ENCODE measurements at regions not wholly inside any gene's neighbourhood (a gene's known extent, or its start where the extent isn't known, plus 50 kb on each side); places are given as distances from the start of the nearest gene placed in this dataset.
A peak's percentile ranks its signal among the peaks of the same experiment; 100 is the strongest.

DNA sequence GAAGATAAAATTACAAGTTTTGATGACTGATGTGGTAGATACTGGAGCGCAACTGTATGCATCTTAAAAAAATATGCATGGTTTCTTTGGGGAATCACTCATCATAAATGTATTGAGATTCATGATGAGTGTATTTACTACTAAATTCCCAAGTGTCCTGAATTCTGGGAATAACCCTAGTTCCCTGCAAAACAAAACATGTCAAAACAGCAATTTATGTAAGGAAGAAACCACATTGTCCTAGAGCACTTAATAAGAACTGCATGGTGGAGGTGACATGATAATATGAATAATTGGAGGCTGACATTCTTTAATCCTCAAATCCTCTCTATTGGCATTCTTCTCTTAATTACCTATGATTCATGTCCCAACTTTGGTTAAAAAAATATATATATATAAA lies 1804.7 kb downstream of the STIM2 start:
- no peak for DNase-seq (ENCODE audit: insufficient read length, low spot score)
- no peak for FAIRE-seq
- TF ChIP-seq POLR2A (IDR thresholded peaks at IDR 0.05; ENCODE audit: low read depth, low read length) = no peak

DNA sequence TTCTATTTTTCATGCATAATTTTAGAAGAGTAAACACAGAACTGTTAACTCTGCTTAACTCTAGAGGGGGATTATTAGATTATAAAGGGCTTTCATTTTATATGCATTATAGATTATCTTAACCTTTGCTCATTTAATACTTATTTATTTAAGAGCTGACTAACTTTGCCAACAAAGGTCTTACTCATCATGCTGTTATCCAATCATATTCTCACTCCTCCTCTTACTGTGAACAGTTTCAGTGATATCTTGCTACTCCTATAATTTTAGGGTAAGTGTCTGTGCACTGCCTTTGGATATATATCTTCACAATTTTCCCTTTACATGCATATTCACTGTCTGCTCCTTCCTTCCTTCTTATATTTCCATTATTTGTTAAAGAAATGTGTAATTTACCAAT lies 1814.9 kb downstream of the STIM2 start:
- DNase-seq (ENCODE audit: insufficient read length, low spot score) (no peak), FAIRE-seq (no peak)
- TF ChIP-seq POLR2A (IDR thresholded peaks at IDR 0.05; ENCODE audit: low read depth, low read length) = no peak

- DNase-seq (ENCODE audit: insufficient read length, low spot score) = no peak
- FAIRE-seq = no peak
- no peak for TF ChIP-seq POLR2A (IDR thresholded peaks at IDR 0.05; ENCODE audit: low read depth, low read length)
Observed at GRCh38 chr4:28677808-28678207, 1817.2 kb downstream of the STIM2 start.

DNA sequence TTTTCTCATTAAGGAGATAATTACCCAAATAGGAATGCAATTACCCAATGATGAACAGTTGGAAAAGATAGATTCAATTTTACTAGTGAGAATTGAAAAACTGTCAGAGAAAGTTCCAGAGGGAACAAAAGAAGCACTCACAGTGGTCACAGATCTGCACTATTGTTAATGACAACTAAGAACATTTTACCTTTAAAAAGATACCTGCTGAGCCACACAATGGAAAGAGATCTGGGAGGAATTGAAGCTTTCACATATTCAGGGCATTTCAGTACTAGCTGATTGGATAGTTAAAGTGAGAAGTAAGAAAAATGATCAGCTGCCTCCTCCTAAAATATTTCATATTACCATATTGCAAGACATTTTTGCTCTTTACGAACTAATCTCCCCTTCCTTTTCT lies 1822.2 kb downstream of the STIM2 start:
- no peak for DNase-seq (ENCODE audit: insufficient read length, low spot score)
- no peak for TF ChIP-seq POLR2A (IDR thresholded peaks at IDR 0.05; ENCODE audit: low read depth, low read length)
- no peak for FAIRE-seq

- no peak for TF ChIP-seq POLR2A (IDR thresholded peaks at IDR 0.05; ENCODE audit: low read depth, low read length)
- peak; percentile 83 for FAIRE-seq
- peak; percentile 15 for DNase-seq (ENCODE audit: insufficient read length, low spot score)
Observed at GRCh38 chr4:28686618-28687017, 1826.0 kb downstream of the STIM2 start.

DNA sequence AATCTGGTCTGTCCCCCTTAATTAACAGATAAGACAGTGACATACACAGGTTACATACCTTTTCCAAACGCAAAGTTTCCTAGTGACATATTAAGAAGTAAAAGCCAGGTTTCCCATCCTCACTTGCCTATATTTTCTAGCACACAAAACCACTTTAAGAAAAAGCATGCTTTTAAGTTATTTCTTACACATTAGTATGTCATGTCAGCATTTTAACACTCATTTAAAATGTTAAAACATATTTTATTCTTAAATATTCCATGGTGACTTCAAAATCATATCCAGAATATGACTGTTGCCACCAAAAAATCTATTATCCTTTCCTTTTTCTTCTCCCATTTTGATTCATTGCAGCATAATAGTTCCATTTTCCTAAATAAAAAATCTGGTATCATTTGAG lies 1830.2 kb downstream of the STIM2 start:
- no peak for TF ChIP-seq POLR2A (IDR thresholded peaks at IDR 0.05; ENCODE audit: low read depth, low read length)
- FAIRE-seq = no peak
- DNase-seq (ENCODE audit: insufficient read length, low spot score) = no peak

GRCh38 chr4:28702571-28702970 lies 1841.9 kb downstream of the STIM2 start:
- TF ChIP-seq POLR2A (IDR thresholded peaks at IDR 0.05; ENCODE audit: low read depth, low read length) = no peak
- DNase-seq (ENCODE audit: insufficient read length, low spot score) (no peak), FAIRE-seq (no peak)

DNA sequence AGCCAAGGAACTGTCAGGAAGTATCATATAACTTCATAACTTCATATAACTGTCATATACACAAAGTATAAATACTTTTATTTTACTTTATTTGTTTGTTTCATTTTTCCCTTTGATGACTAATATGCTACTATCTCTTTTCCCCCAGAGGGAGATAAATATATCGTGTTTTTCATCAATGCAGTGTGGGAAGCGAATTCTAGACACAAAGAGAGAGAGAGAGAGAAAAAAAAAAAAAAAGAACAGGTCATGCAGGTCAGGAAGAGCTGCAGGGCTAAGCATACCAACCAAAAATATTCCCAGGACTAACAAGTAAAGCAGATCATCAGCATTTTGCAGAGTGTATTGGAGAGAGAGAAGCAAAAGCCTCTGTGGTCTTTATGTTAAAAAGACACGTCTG lies 1849.2 kb downstream of the STIM2 start:
- DNase-seq (ENCODE audit: insufficient read length, low spot score) (no peak), FAIRE-seq (no peak)
- no peak for TF ChIP-seq POLR2A (IDR thresholded peaks at IDR 0.05; ENCODE audit: low read depth, low read length)

GRCh38 chr4:28723371-28723770 lies 1862.7 kb downstream of the STIM2 start:
- DNase-seq (ENCODE audit: insufficient read length, low spot score) = no peak
- no peak for FAIRE-seq
- TF ChIP-seq POLR2A (IDR thresholded peaks at IDR 0.05; ENCODE audit: low read depth, low read length) = no peak

- TF ChIP-seq POLR2A (IDR thresholded peaks at IDR 0.05; ENCODE audit: low read depth, low read length) = no peak
- FAIRE-seq = no peak
Observed at GRCh38 chr4:28724239-28724638, 1863.6 kb downstream of the STIM2 start.

DNA sequence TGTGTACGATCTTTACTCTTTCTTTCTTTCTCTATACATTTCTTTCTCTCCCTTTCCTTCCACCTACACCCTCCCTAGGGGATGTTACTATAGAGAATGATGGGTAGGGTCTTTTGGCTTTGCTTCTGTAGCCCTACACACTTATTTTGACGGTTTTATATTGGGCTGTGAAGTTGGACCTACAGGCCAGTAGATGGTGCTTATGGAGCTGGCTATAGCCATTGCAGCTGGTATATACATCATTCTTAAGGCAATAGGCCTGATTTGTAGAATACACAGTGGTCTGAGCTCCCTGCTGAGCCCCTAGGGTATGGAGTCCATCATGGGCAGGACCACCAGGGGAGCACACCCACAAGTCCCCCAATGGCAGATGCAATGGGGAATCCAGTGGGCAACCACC lies 1869.7 kb downstream of the STIM2 start:
- TF ChIP-seq POLR2A (IDR thresholded peaks at IDR 0.05; ENCODE audit: low read depth, low read length) = no peak
- no peak for DNase-seq (ENCODE audit: insufficient read length, low spot score)
- no peak for FAIRE-seq

More at GRCh38 chr4:28724239-28724638, 1863.6 kb downstream of the STIM2 start:
- DNase-seq (ENCODE audit: insufficient read length, low spot score) = no peak

GRCh38 chr4:28744066-28744465 lies 1883.4 kb downstream of the STIM2 start:
- FAIRE-seq (no peak), DNase-seq (ENCODE audit: insufficient read length, low spot score) (no peak)
- TF ChIP-seq POLR2A (IDR thresholded peaks at IDR 0.05; ENCODE audit: low read depth, low read length) = no peak

GRCh38 chr4:28754376-28754775 lies 1893.7 kb downstream of the STIM2 start:
- FAIRE-seq (no peak), DNase-seq (ENCODE audit: insufficient read length, low spot score) (no peak)
- no peak for TF ChIP-seq POLR2A (IDR thresholded peaks at IDR 0.05; ENCODE audit: low read depth, low read length)

DNA sequence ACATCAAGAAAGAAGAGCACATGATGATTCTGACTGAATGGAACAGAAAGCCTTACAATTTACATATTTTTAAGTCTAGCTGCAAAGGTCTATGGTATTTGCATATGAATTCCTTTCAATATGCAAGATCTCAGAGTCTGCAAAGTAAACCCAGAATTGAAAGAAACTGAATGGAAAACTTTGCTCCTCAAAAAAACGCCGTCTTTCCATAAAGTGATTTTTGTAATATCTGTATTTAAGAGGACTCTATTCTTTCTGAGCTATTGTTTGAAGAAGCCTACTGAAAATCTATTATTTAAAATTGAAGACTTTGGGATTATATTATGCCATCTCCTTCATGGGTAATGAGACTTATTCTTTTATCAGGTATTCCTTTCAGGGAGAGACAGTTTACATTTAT lies 1894.4 kb downstream of the STIM2 start:
- no peak for TF ChIP-seq POLR2A (IDR thresholded peaks at IDR 0.05; ENCODE audit: low read depth, low read length)
- DNase-seq (ENCODE audit: insufficient read length, low spot score) (no peak), FAIRE-seq (no peak)

- no peak for FAIRE-seq
- DNase-seq (ENCODE audit: insufficient read length, low spot score) = no peak
- no peak for TF ChIP-seq POLR2A (IDR thresholded peaks at IDR 0.05; ENCODE audit: low read depth, low read length)
Observed at GRCh38 chr4:28759064-28759463, 1898.4 kb downstream of the STIM2 start.

- no peak for FAIRE-seq
- no peak for DNase-seq (ENCODE audit: insufficient read length, low spot score)
- TF ChIP-seq POLR2A (IDR thresholded peaks at IDR 0.05; ENCODE audit: low read depth, low read length) = no peak
Observed at GRCh38 chr4:28760003-28760402, 1899.4 kb downstream of the STIM2 start.
